GM21576 (cell line): ENCODE measurements at regions not wholly inside any gene's neighbourhood (a gene's known extent, or its start where the extent isn't known, plus 50 kb on each side); places are given as distances from the start of the nearest gene placed in this dataset.

Experiments used
- ATAC-seq: cut with Tn5 transposase; IDR thresholded peaks from one replicate; pipeline ENCODE4 v1.9.1; 2021; ENCODE audit warnings: mild to moderate bottlenecking, moderate library complexity; ENCODE audit not compliant: unreplicated experiment

GRCh38 chr3:117725314-117725713 lies 1015.7 kb downstream of the TUSC7 start:
- no peak for ATAC-seq

- no peak for ATAC-seq
Measured at GRCh38 chr3:117726776-117727175, 1017.2 kb downstream of the TUSC7 start.

- no peak for ATAC-seq
Measured at GRCh38 chr3:117728226-117728625, 1018.6 kb downstream of the TUSC7 start.

GRCh38 chr3:117734496-117734895 lies 1024.9 kb downstream of the TUSC7 start:
- no peak for ATAC-seq

GRCh38 chr3:117735481-117736101 lies 1026.0 kb downstream of the TUSC7 start:
- ATAC-seq, result no peak

- ATAC-seq, result no peak
Measured at GRCh38 chr3:117736846-117737245, 1027.3 kb downstream of the TUSC7 start.

- no peak for ATAC-seq
Measured at GRCh38 chr3:117743993-117744392, 1034.4 kb downstream of the TUSC7 start.

- no peak for ATAC-seq
Measured at GRCh38 chr3:117744935-117745334, 1035.4 kb downstream of the TUSC7 start.

GRCh38 chr3:117745516-117745915 lies 1035.9 kb downstream of the TUSC7 start:
- no peak for ATAC-seq

GRCh38 chr3:117746066-117746465 lies 1036.5 kb downstream of the TUSC7 start:
- ATAC-seq, result no peak

GRCh38 chr3:117748131-117748530 lies 1038.6 kb downstream of the TUSC7 start:
- no peak for ATAC-seq

- ATAC-seq, result no peak
Measured at GRCh38 chr3:117750674-117751269, 1041.2 kb downstream of the TUSC7 start.

- no peak for ATAC-seq
Measured at GRCh38 chr3:117751651-117752050, 1042.1 kb downstream of the TUSC7 start.

- no peak for ATAC-seq
Measured at GRCh38 chr3:117752984-117753717, 1043.6 kb downstream of the TUSC7 start.

GRCh38 chr3:117754058-117754457 lies 1044.5 kb downstream of the TUSC7 start:
- no peak for ATAC-seq

GRCh38 chr3:117754841-117755240 lies 1045.3 kb downstream of the TUSC7 start:
- ATAC-seq, result no peak

- no peak for ATAC-seq
Measured at GRCh38 chr3:117756563-117756962, 1047.0 kb downstream of the TUSC7 start.

GRCh38 chr3:117761703-117762620 lies 1052.4 kb downstream of the TUSC7 start:
- no peak for ATAC-seq

- no peak for ATAC-seq
Measured at GRCh38 chr3:117762621-117763037, 1053.0 kb downstream of the TUSC7 start.

GRCh38 chr3:117763561-117763960 lies 1054.0 kb downstream of the TUSC7 start:
- ATAC-seq, result no peak

- no peak for ATAC-seq
Measured at GRCh38 chr3:117768581-117768980, 1059.0 kb downstream of the TUSC7 start.
